Loucy (cell line): ENCODE measurements at regions not wholly inside any gene's neighbourhood (a gene's known extent, or its start where the extent isn't known, plus 50 kb on each side); places are given as distances from the start of the nearest gene placed in this dataset.

Experiments
- H2AFZ ChIP-seq: fragments of 200-600 bp; sonication (generic); 2 replicates; pipeline ENCODE4 v1.6.0; 2016; ENCODE audit warnings: antibody characterized with exemption, mild to moderate bottlenecking, low read length, moderate library complexity
- H3F3A ChIP-seq: fragments of 200-600 bp; 2 replicates; pipeline ENCODE4 v1.6.0; 2016; ENCODE audit warnings: antibody characterized with exemption, low read depth, mild to moderate bottlenecking
- H3K27me3 ChIP-seq: fragments of 200-600 bp; sonication (generic); 2 replicates; pipeline ENCODE4 v1.6.1; 2014; ENCODE audit warnings: low read length, mild to moderate bottlenecking; ENCODE audit not compliant: insufficient read depth, poor library complexity, severe bottlenecking
- H3K36me3 ChIP-seq: fragments of 200-600 bp; sonication (generic); 2 replicates; pipeline ENCODE4 v1.6.1; 2016; ENCODE audit warnings: low read length; ENCODE audit not compliant: insufficient read depth
- H3K4me1 ChIP-seq: fragments of 200-600 bp; sonication (generic); 2 replicates; pipeline ENCODE4 v1.5.1; 2014; ENCODE audit warnings: low read length, mild to moderate bottlenecking; ENCODE audit not compliant: insufficient read depth, poor library complexity, severe bottlenecking
- H3K4me2 ChIP-seq: fragments of 200-600 bp; sonication (generic); 2 replicates; pipeline ENCODE4 v1.6.0; 2014; ENCODE audit warnings: antibody characterized with exemption, low read length, low read depth, mild to moderate bottlenecking; ENCODE audit not compliant: poor library complexity, severe bottlenecking
- H3K4me3 ChIP-seq: fragments of 200-600 bp; sonication (generic); 2 replicates; pipeline ENCODE4 v1.5.1; 2014; ENCODE audit warnings: low read length, mild to moderate bottlenecking, mixed read lengths; ENCODE audit not compliant: poor library complexity, severe bottlenecking
- H3K79me2 ChIP-seq: fragments of 200-600 bp; sonication (generic); 2 replicates; pipeline ENCODE4 v1.6.1; 2014; ENCODE audit warnings: low read length; ENCODE audit not compliant: insufficient read depth
- H3K9ac ChIP-seq: fragments of 200-600 bp; sonication (generic); 2 replicates; pipeline ENCODE4 v1.6.0; 2014; ENCODE audit warnings: mild to moderate bottlenecking, low read depth, low read length, moderate library complexity; ENCODE audit not compliant: poor library complexity, severe bottlenecking
- H3K9me2 ChIP-seq: fragments of 200-600 bp; sonication (generic); replicated peaks from 2 replicates; pipeline ENCODE4 v1.6.1; 2016; ENCODE audit warnings: low read depth, low read length, mixed read lengths
- H3K9me3 ChIP-seq: fragments of 200-600 bp; sonication (generic); 2 replicates; pipeline ENCODE4 v1.6.1; 2014; ENCODE audit warnings: mild to moderate bottlenecking, antibody characterized with exemption, low read length, low read depth; ENCODE audit not compliant: insufficient read depth
- H4K20me1 ChIP-seq: fragments of 200-600 bp; sonication (generic); 2 replicates; pipeline ENCODE4 v1.6.0; 2014; ENCODE audit warnings: antibody characterized with exemption, low read length, mild to moderate bottlenecking; ENCODE audit not compliant: insufficient read depth, poor library complexity, severe bottlenecking
- CTCF ChIP-seq: fragments of 200-600 bp; sonication (generic); conservative IDR thresholded peaks from 2 replicates; pipeline ENCODE4 v1.5.1; 2014; ENCODE audit warnings: mild to moderate bottlenecking, antibody characterized with exemption, low read length
- EZH2phosphoT487 ChIP-seq: fragments of 200-600 bp; IDR thresholded peaks from 2 replicates; pipeline ENCODE4 v1.6.1; 2018; ENCODE audit warnings: antibody characterized with exemption, mild to moderate bottlenecking, moderate library complexity, borderline replicate concordance

- no peaks in the 10 kb centered on the region for H3K36me3 ChIP-seq
- no peaks in the 10 kb centered on the region for H3K9me3 ChIP-seq
- no peak overlapping the region for H3K4me3 ChIP-seq
- H3K27me3 ChIP-seq = no peaks in the 10 kb centered on the region
- no peak overlapping the region for H3K4me2 ChIP-seq
- H2AFZ ChIP-seq = no peak overlapping the region
- no peaks in the 10 kb centered on the region for H4K20me1 ChIP-seq
- no peaks in the 10 kb centered on the region for H3F3A ChIP-seq
- no peaks in the 10 kb centered on the region for H3K79me2 ChIP-seq
- H3K9me2 ChIP-seq = no peaks in the 10 kb centered on the region
- H3K9ac ChIP-seq = no peak overlapping the region
- H3K4me1 ChIP-seq = no peaks in the 10 kb centered on the region
- TF ChIP-seq CTCF (no peak), EZH2phosphoT487 (no peak)
Observed at GRCh38 chr12:125852679-125853078, 787.4 kb downstream of the AACS start.

- no peaks in the 10 kb centered on the region for H3K9me3 ChIP-seq
- H3K79me2 ChIP-seq = no peaks in the 10 kb centered on the region
- H3K9ac ChIP-seq = no peak overlapping the region
- no peak overlapping the region for H2AFZ ChIP-seq
- no peaks in the 10 kb centered on the region for H3K9me2 ChIP-seq
- no peaks in the 10 kb centered on the region for H3F3A ChIP-seq
- TF ChIP-seq CTCF = no peak
- TF ChIP-seq EZH2phosphoT487 = no peak
- H3K36me3 ChIP-seq = no peaks in the 10 kb centered on the region
- H3K27me3 ChIP-seq = no peaks in the 10 kb centered on the region
- no peak overlapping the region for H3K4me2 ChIP-seq
- H4K20me1 ChIP-seq = no peaks in the 10 kb centered on the region
- no peaks in the 10 kb centered on the region for H3K4me1 ChIP-seq
- no peak overlapping the region for H3K4me3 ChIP-seq
Observed at GRCh38 chr12:125853670-125854069, 788.4 kb downstream of the AACS start.

DNA sequence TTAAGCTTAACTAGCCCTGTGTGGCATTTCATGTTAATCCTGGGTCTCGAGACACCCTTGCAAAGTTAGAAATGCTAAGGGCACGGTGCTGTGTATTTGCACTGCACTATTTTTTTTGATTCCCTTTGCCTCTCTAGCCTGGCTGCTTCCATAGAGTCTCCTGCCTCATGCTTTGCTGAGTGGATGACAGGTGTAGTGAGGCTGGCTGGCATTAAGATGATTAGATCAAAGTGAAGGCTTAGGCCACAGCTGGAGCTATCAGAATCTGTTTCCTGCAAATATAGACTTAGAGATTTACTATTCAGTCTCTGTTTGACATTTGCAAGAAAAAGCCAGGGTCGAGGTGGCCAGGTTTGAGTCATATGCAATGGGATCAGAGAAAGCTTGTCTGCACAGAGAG lies 791.1 kb downstream of the AACS start:
- TF ChIP-seq EZH2phosphoT487 (no peak), CTCF (no peak)
- H3K9ac ChIP-seq = no peak overlapping the region
- no peaks in the 10 kb centered on the region for H3K9me2 ChIP-seq
- no peak overlapping the region for H3K4me3 ChIP-seq
- no peaks in the 10 kb centered on the region for H3K9me3 ChIP-seq
- no peaks in the 10 kb centered on the region for H3K27me3 ChIP-seq
- no peaks in the 10 kb centered on the region for H3K4me1 ChIP-seq
- no peaks in the 10 kb centered on the region for H4K20me1 ChIP-seq
- no peaks in the 10 kb centered on the region for H3K79me2 ChIP-seq
- H3F3A ChIP-seq = no peaks in the 10 kb centered on the region
- no peak overlapping the region for H3K4me2 ChIP-seq
- no peaks in the 10 kb centered on the region for H3K36me3 ChIP-seq
- H2AFZ ChIP-seq = no peak overlapping the region
